ENCODE measurements at regions not wholly inside any gene's neighbourhood (a gene's known extent, or its start where the extent isn't known, plus 50 kb on each side); places are given as distances from the start of the nearest gene placed in this dataset.

DNA sequence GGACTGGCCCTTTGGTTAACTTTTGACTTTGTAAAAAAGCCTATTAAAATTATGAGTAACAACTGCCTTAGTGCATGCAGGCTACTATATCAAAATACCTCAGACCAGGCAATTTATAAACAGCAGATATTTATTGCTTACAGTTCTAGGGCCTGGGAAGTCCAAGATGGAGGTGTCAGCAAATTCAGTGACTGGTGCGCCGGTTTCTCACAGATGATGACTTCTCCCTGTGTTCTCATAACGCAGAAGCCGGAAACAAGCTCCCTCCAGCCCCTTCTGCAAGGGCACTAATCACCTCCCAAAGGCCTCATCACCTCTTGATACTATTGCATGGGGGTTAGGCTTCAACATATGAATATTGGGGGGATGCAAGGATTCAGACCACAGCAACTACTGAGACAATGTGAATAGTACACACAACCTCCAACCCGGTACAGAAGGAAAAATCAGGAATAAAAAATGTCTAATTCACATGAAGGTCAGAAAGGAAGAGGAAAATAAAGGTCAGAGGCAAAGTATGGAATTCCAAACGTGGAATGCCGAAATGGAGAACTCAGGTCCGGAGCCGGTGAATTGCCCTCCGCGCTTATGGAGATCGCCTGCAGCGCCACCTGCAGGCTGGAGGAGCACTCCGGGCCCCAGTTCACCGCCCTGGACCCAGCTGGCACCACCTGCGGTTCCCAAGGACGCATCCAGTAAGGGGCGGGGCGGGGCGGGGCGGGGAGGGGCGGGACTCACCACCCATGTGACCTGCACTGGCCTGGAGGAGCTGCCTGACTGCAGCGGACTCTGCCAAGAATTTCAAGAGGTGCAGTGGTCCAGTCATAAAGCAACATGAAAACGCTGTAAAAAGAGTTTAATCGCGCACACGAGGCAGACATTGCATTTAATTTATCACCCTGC, 203.4 kb downstream of the KIF26A start:
- peak in 1 of 2 donors; percentile 37 for DNase-seq (ENCODE audit: low read depth in 2 of 2)

- no peak for DNase-seq (ENCODE audit: low read depth in 2 of 2)
Measured at GRCh38 chr14:104342435-104343293, 204.3 kb downstream of the KIF26A start.

GRCh38 chr14:104343294-104343625, 204.9 kb downstream of the KIF26A start:
- no peak for DNase-seq (ENCODE audit: low read depth in 2 of 2)

DNA sequence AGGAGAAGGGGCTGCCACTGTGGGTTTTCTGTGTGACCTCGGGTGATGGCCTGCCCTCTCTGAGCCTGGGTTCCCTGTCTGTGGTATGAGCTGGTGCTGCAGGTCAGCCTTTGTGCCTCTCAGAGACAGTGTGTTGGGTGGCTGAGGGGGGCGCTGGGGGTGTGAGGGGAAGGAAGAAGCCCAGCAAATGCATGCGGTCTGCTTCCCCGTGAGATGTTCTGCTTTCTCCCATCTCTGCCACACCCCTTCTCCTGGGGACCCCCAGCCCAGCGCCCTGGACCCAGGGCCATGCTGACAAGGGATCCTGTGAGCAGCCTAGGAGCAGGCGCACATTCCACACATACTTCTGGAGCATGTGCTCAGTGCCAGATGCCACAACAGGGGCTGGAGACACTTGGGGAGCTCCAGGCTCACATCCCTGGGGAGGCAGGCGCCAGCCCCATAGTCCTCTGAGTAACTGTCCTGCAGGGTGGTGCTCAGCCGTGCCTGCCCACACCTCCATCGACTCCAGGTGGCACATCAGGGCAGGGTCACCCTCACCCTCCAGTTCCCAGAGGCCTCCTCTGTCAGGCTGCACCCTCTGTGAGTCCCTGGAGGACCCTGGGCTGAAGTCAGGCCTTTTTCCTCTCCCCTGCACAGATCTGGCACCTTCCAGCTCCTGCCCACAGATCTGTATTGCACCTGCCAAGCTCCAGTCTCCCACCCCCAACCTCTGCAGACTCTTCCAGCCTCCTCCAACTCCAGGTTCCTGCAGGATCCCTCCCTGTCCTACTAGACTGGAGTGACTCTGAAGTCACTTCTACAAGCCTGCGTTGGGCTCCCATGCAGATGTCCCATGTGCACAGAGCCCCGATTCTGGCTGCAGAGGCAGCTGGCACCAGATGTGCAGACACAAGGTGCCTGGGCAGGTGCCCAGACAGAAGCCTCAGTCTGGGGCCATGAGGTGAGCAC, 205.6 kb downstream of the KIF26A start:
- DNase-seq (ENCODE audit: low read depth in 2 of 2), result no peak

- DNase-seq (ENCODE audit: low read depth in 2 of 2), result no peak
Measured at GRCh38 chr14:104344818-104345620, 206.6 kb downstream of the KIF26A start.

- no peak for DNase-seq (ENCODE audit: low read depth in 2 of 2)
Measured at GRCh38 chr14:104345621-104346462, 207.5 kb downstream of the KIF26A start.

GRCh38 chr14:104346608-104347007, 208.2 kb downstream of the KIF26A start:
- DNase-seq (ENCODE audit: low read depth in 2 of 2), result no peak

- DNase-seq (ENCODE audit: low read depth in 2 of 2), result no peak
Measured at GRCh38 chr14:104348741-104349140, 210.4 kb downstream of the KIF26A start.

DNA sequence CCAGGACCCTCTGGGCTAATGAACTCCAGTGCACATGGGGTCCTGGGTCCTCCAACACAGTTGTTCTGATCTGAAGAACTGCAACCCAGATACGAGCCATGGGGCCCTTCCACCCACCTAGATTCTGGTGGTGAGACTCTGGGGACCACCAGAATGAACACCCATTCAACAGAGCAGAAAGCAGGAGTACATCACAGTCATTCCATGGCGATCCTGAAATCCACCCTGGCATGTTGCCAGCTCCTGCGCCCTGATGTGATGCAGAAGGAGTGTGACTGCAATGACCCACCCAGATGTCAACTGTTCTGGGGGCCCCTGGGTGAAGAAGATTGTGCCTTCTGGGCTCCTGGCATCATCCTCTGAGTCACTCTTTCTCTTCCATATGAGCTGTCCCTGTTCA, 211.6 kb downstream of the KIF26A start:
- no peak for DNase-seq (ENCODE audit: low read depth in 2 of 2)

DNA sequence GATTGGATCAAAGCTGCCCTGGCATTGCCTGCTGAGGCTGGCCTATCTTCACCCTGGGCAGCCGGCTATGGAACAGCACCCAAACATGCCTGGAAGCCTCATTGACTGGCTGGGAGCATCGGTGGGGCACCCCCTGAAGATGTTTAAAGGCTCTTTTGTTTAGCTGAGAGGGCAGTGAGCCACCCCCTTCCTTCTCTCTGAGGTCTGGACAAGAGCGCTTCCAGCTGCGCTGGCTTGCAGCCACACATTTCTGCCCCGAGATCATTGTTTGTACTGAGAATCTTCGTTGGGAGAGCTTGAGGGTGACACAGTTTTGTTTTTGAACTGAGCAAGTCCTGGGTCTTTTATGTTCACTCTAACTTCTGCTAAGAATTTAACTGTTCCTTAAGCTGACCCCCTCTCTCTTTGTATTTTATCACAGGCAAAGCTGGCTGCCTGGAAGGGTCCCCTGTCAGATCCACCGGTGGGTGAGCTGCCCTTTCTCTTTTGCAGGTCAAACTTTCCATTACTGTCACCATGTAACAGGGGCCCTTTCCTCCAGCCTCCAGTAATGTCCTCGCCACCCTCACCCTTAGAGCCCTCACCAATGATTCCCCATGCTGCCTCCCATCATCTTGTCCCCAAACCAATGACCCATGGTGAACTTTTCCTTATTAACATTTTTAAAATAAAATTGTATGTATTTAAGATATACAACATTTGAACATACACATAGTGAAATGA, 212.2 kb downstream of the KIF26A start:
- no peak for DNase-seq (ENCODE audit: low read depth in 2 of 2)

GRCh38 chr14:104351849-104352492, 213.6 kb downstream of the KIF26A start:
- DNase-seq (ENCODE audit: low read depth in 2 of 2), result no peak

GRCh38 chr14:104352493-104353220, 214.3 kb downstream of the KIF26A start:
- no peak for DNase-seq (ENCODE audit: low read depth in 2 of 2)

DNA sequence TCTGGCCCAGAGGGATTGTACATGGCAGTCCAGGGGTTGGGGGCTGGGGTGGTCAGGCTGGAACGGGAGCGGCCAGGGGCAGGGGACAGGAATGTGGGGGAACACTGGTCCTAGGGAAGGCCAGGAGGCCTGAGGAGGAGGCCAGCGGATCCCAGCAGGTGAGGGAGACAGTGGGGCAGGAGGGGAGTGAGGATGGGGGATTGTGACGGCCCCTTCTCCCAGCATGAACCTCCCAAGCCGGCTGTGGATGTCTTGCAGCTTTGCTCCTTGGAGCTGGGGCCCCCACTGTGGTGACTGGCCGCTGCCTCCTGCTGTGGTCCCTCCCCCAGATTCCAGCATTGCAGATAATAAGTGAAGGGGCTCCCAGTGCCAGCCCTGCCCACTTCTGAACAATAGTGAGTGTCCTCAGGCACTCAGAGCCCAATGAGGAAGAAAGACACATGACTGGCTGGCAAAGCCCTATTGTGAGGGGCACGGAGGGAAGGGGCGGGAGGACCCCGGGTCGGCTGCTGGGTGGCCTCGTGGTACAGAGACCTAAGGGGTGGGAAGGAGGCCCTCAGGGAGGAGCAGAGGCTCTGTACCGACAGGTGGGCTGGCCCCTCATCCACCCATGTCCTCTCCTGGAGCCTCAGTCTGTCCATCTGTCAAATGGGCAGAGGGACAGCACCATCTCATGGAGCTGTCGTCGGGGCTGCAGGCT, 215.0 kb downstream of the KIF26A start:
- DNase-seq (ENCODE audit: low read depth in 2 of 2), result no peak

GRCh38 chr14:104353921-104354701, 215.7 kb downstream of the KIF26A start:
- no peak for DNase-seq (ENCODE audit: low read depth in 2 of 2)

GRCh38 chr14:104355101-104356019, 217.0 kb downstream of the KIF26A start:
- DNase-seq (ENCODE audit: low read depth in 2 of 2), result no peak
